ENCODE measurements at regions not wholly inside any gene's neighbourhood (a gene's known extent, or its start where the extent isn't known, plus 50 kb on each side); places are given as distances from the start of the nearest gene placed in this dataset.

GRCh38 chr1:187491082-187491720 lies 662.5 kb downstream of the PLA2G4A start:
- TF ChIP-seq CTCF (IDR thresholded peaks at IDR 0.05) (no peak), ZFX (IDR thresholded peaks at IDR 0.05; ENCODE audit: borderline replicate concordance) (no peak)
- no peak overlapping the region for H3K27ac ChIP-seq

GRCh38 chr1:187498028-187498427 lies 669.3 kb downstream of the PLA2G4A start:
- TF ChIP-seq CTCF (IDR thresholded peaks at IDR 0.05) (no peak), ZFX (IDR thresholded peaks at IDR 0.05; ENCODE audit: borderline replicate concordance) (no peak)
- H3K27ac ChIP-seq: no peak overlapping the region

- H3K27ac ChIP-seq: no peak overlapping the region
- TF ChIP-seq ZFX (IDR thresholded peaks at IDR 0.05; ENCODE audit: borderline replicate concordance): no peak
- TF ChIP-seq CTCF (IDR thresholded peaks at IDR 0.05): no peak
Observed at GRCh38 chr1:187504779-187505178, 676.0 kb downstream of the PLA2G4A start.

- TF ChIP-seq ZFX (IDR thresholded peaks at IDR 0.05; ENCODE audit: borderline replicate concordance): no peak
- TF ChIP-seq CTCF (IDR thresholded peaks at IDR 0.05): no peak
- H3K27ac ChIP-seq: no peak overlapping the region
Observed at GRCh38 chr1:187509091-187509490, 680.3 kb downstream of the PLA2G4A start.

- H3K27ac ChIP-seq: no peak overlapping the region
- TF ChIP-seq CTCF (IDR thresholded peaks at IDR 0.05) (0 out of 2 replicates have a peak, but pooled peaks have one; percentile 9), ZFX (IDR thresholded peaks at IDR 0.05; ENCODE audit: borderline replicate concordance) (no peak)
Observed at GRCh38 chr1:187513190-187513589, 684.4 kb downstream of the PLA2G4A start.

- no peak overlapping the region for H3K27ac ChIP-seq
Observed at GRCh38 chr1:187514110-187514509, 685.4 kb downstream of the PLA2G4A start.

More at GRCh38 chr1:187514110-187514509, 685.4 kb downstream of the PLA2G4A start:
- TF ChIP-seq ZFX (IDR thresholded peaks at IDR 0.05; ENCODE audit: borderline replicate concordance): no peak
- no peak for TF ChIP-seq CTCF (IDR thresholded peaks at IDR 0.05)

Measured in 22Rv1 (cell line).